ENCODE measurements at regions not wholly inside any gene's neighbourhood (a gene's known extent, or its start where the extent isn't known, plus 50 kb on each side); places are given as distances from the start of the nearest gene placed in this dataset.

GRCh38 chr18:51857989-51858388 lies 482.0 kb upstream of the DCC start:
- TF ChIP-seq POLR2AphosphoS5 (IDR thresholded peaks at IDR 0.05), result no peak
- no peak for TF ChIP-seq CTCF (IDR thresholded peaks at IDR 0.05)
- intact Hi-C loops (cut with DNase I), result no loop called here
- H3K27ac ChIP-seq, result no peak overlapping the region
- H3K4me1 ChIP-seq (replicated peaks), result no peaks in the 10 kb centered on the region
- no peak overlapping the region for H3K4me3 ChIP-seq
- no peaks in the 10 kb centered on the region for H3K9me3 ChIP-seq
- WGBS, result 53% methylated on average over 5 of the region's 5 CpGs
- H3K36me3 ChIP-seq, result no peaks in the 10 kb centered on the region
- no peaks in the 10 kb centered on the region for H3K27me3 ChIP-seq (replicated peaks; ENCODE audit: insufficient read depth)
- no peak for DNase-seq (ENCODE audit: low spot score)

GRCh38 chr18:51861046-51861445 lies 479.0 kb upstream of the DCC start:
- Histone ChIP-seq H3K4me3 (no peak overlapping the region), H3K9me3 (no peaks in the 10 kb centered on the region), H3K27me3 (replicated peaks; ENCODE audit: insufficient read depth) (no peaks in the 10 kb centered on the region), H3K27ac (no peak overlapping the region), H3K36me3 (no peaks in the 10 kb centered on the region), H3K4me1 (replicated peaks) (no peaks in the 10 kb centered on the region)
- intact Hi-C loops (cut with DNase I), result no loop called here
- no peak for TF ChIP-seq POLR2AphosphoS5 (IDR thresholded peaks at IDR 0.05)
- no peak for TF ChIP-seq CTCF (IDR thresholded peaks at IDR 0.05)
- TF ChIP-seq POLR2A (IDR thresholded peaks at IDR 0.05), result no peak
- no peak for DNase-seq (ENCODE audit: low spot score)
- WGBS, result 63% methylated on average over 2 of the region's 2 CpGs

- intact Hi-C loops (cut with DNase I), result no loop called here
- no peak for TF ChIP-seq CTCF (IDR thresholded peaks at IDR 0.05)
- TF ChIP-seq POLR2AphosphoS5 (IDR thresholded peaks at IDR 0.05), result no peak
- no peak for TF ChIP-seq POLR2A (IDR thresholded peaks at IDR 0.05)
- no peaks in the 10 kb centered on the region for H3K36me3 ChIP-seq
- WGBS, result 81% methylated on average over 4 of the region's 4 CpGs
- DNase-seq (ENCODE audit: low spot score), result no peak
- H3K9me3 ChIP-seq, result no peaks in the 10 kb centered on the region
- H3K27me3 ChIP-seq (replicated peaks; ENCODE audit: insufficient read depth), result no peaks in the 10 kb centered on the region
- H3K4me3 ChIP-seq, result no peak overlapping the region
- H3K4me1 ChIP-seq (replicated peaks), result no peaks in the 10 kb centered on the region
- H3K27ac ChIP-seq, result no peak overlapping the region
Measured at GRCh38 chr18:51862051-51862715, 477.8 kb upstream of the DCC start.

- intact Hi-C loops (cut with DNase I), result no loop called here
- Histone ChIP-seq H3K36me3 (no peaks in the 10 kb centered on the region), H3K27me3 (replicated peaks; ENCODE audit: insufficient read depth) (no peaks in the 10 kb centered on the region), H3K4me1 (replicated peaks) (no peaks in the 10 kb centered on the region), H3K27ac (no peak overlapping the region), H3K9me3 (no peaks in the 10 kb centered on the region), H3K4me3 (no peak overlapping the region)
- no peak for DNase-seq (ENCODE audit: low spot score)
- WGBS, result 90% methylated on average over 36 of the region's 36 CpGs
- no peak for TF ChIP-seq CTCF (IDR thresholded peaks at IDR 0.05)
- no peak for TF ChIP-seq POLR2A (IDR thresholded peaks at IDR 0.05)
Measured at GRCh38 chr18:51864219-51864965, 475.6 kb upstream of the DCC start.

- no peak overlapping the region for H3K4me3 ChIP-seq
Measured at GRCh38 chr18:51865538-51865937, 474.5 kb upstream of the DCC start.

More at GRCh38 chr18:51865538-51865937, 474.5 kb upstream of the DCC start:
- DNase-seq (ENCODE audit: low spot score), result no peak
- WGBS, result 100% methylated on average over 1 of the region's 1 CpG
- TF ChIP-seq POLR2A (IDR thresholded peaks at IDR 0.05) (no peak), CTCF (IDR thresholded peaks at IDR 0.05) (no peak), POLR2AphosphoS5 (IDR thresholded peaks at IDR 0.05) (no peak)
- Histone ChIP-seq H3K27ac (no peak overlapping the region), H3K36me3 (no peaks in the 10 kb centered on the region), H3K4me1 (replicated peaks) (no peaks in the 10 kb centered on the region), H3K9me3 (no peaks in the 10 kb centered on the region), H3K27me3 (replicated peaks; ENCODE audit: insufficient read depth) (no peaks in the 10 kb centered on the region)
- intact Hi-C loops (cut with DNase I), result no loop called here
